H7 (cell line): ENCODE measurements at regions not wholly inside any gene's neighbourhood (a gene's known extent, or its start where the extent isn't known, plus 50 kb on each side); places are given as distances from the start of the nearest gene placed in this dataset.

ENCODE experiments used
- DNase-seq: peaks from one replicate; pipeline ENCODE4 v3.0.0; 2012
- H3K27me3 ChIP-seq: 2 replicates; pipeline ENCODE4 v1.6.0; 2011; ENCODE audit warnings: mild to moderate bottlenecking, low read length; ENCODE audit not compliant: control insufficient read depth, insufficient read depth
- H3K36me3 ChIP-seq: replicated peaks from 2 replicates; pipeline ENCODE4 v1.5.1; 2011; ENCODE audit warnings: low read length; ENCODE audit not compliant: control insufficient read depth, insufficient read depth
- H3K4me3 ChIP-seq: 2 replicates; pipeline ENCODE4 v1.5.1; 2011; ENCODE audit warnings: low read depth, mild to moderate bottlenecking, control low read depth, low read length, moderate library complexity; ENCODE audit not compliant: insufficient read depth

- no peak for DNase-seq
- H3K27me3 ChIP-seq = no peaks in the 10 kb centered on the region
- H3K4me3 ChIP-seq = no peak overlapping the region
- no peaks in the 10 kb centered on the region for H3K36me3 ChIP-seq
Measured at GRCh38 chr12:68102731-68103130, 56.8 kb downstream of the IFNG start.

GRCh38 chr12:68102163-68102562, 57.4 kb downstream of the IFNG start:
- no peak for DNase-seq
- Histone ChIP-seq H3K36me3 (no peaks in the 10 kb centered on the region), H3K4me3 (no peak overlapping the region), H3K27me3 (no peaks in the 10 kb centered on the region)

GRCh38 chr12:68100241-68100640, 59.3 kb downstream of the IFNG start:
- Histone ChIP-seq H3K27me3 (no peaks in the 10 kb centered on the region), H3K4me3 (no peak overlapping the region), H3K36me3 (no peaks in the 10 kb centered on the region)
- no peak for DNase-seq

- H3K4me3 ChIP-seq = no peak overlapping the region
- H3K27me3 ChIP-seq = no peaks in the 10 kb centered on the region
- no peaks in the 10 kb centered on the region for H3K36me3 ChIP-seq
- no peak for DNase-seq
Measured at GRCh38 chr12:68098939-68099338, 60.6 kb downstream of the IFNG start.

- DNase-seq = no peak
- Histone ChIP-seq H3K27me3 (no peaks in the 10 kb centered on the region), H3K36me3 (no peaks in the 10 kb centered on the region), H3K4me3 (no peak overlapping the region)
Measured at GRCh38 chr12:68097386-68097785, 62.2 kb downstream of the IFNG start.

GRCh38 chr12:68094645-68095395, 64.7 kb downstream of the IFNG start:
- Histone ChIP-seq H3K27me3 (no peaks in the 10 kb centered on the region), H3K4me3 (no peak overlapping the region), H3K36me3 (no peaks in the 10 kb centered on the region)
- DNase-seq = no peak

- Histone ChIP-seq H3K27me3 (no peaks in the 10 kb centered on the region), H3K36me3 (no peaks in the 10 kb centered on the region), H3K4me3 (no peak overlapping the region)
- DNase-seq = no peak
Measured at GRCh38 chr12:68094195-68094594, 65.3 kb downstream of the IFNG start.

- no peak for DNase-seq
- no peaks in the 10 kb centered on the region for H3K36me3 ChIP-seq
- H3K27me3 ChIP-seq = no peaks in the 10 kb centered on the region
- H3K4me3 ChIP-seq = no peak overlapping the region
Measured at GRCh38 chr12:68092976-68093375, 66.6 kb downstream of the IFNG start.

- Histone ChIP-seq H3K27me3 (no peaks in the 10 kb centered on the region), H3K4me3 (no peak overlapping the region), H3K36me3 (no peaks in the 10 kb centered on the region)
- DNase-seq = no peak
Measured at GRCh38 chr12:68089101-68089500, 70.4 kb downstream of the IFNG start.

- H3K36me3 ChIP-seq = no peaks in the 10 kb centered on the region
- no peak for DNase-seq
- no peak overlapping the region for H3K4me3 ChIP-seq
- H3K27me3 ChIP-seq = no peaks in the 10 kb centered on the region
Measured at GRCh38 chr12:68086019-68086603, 73.4 kb downstream of the IFNG start.

- Histone ChIP-seq H3K4me3 (no peak overlapping the region), H3K36me3 (no peaks in the 10 kb centered on the region), H3K27me3 (no peaks in the 10 kb centered on the region)
- no peak for DNase-seq
Measured at GRCh38 chr12:68081561-68081960, 78.0 kb downstream of the IFNG start.

GRCh38 chr12:68080577-68080976, 79.0 kb downstream of the IFNG start:
- no peaks in the 10 kb centered on the region for H3K36me3 ChIP-seq
- peak; percentile 4 for DNase-seq
- no peak overlapping the region for H3K4me3 ChIP-seq
- H3K27me3 ChIP-seq = no peaks in the 10 kb centered on the region

- no peak for DNase-seq
Measured at GRCh38 chr12:68078737-68079136, 80.8 kb downstream of the IFNG start.

GRCh38 chr12:68075416-68075815, 84.1 kb downstream of the IFNG start:
- no peak overlapping the region for H3K4me3 ChIP-seq
- no peak for DNase-seq
- no peaks in the 10 kb centered on the region for H3K36me3 ChIP-seq
- no peaks in the 10 kb centered on the region for H3K27me3 ChIP-seq

More at GRCh38 chr12:68078737-68079136, 80.8 kb downstream of the IFNG start:
- Histone ChIP-seq H3K27me3 (no peaks in the 10 kb centered on the region), H3K36me3 (no peaks in the 10 kb centered on the region), H3K4me3 (no peak overlapping the region)

- Histone ChIP-seq H3K4me3 (no peak overlapping the region), H3K27me3 (no peaks in the 10 kb centered on the region), H3K36me3 (no peaks in the 10 kb centered on the region)
- DNase-seq = no peak
Measured at GRCh38 chr12:68074306-68075027, 85.1 kb downstream of the IFNG start.
